ENCODE measurements at regions not wholly inside any gene's neighbourhood (a gene's known extent, or its start where the extent isn't known, plus 50 kb on each side); places are given as distances from the start of the nearest gene placed in this dataset.

- no peak for ATAC-seq
- CTCF ChIA-PET, result no interaction called here
- no peaks in the 10 kb centered on the region for H3K36me3 ChIP-seq (ENCODE audit: control insufficient read depth in 2 of 3, insufficient read depth in 3 of 3, low read length in 3 of 3)
- no peaks in the 10 kb centered on the region for H3K9me3 ChIP-seq (ENCODE audit: control insufficient read depth in 2 of 3, low read length in 3 of 3)
- H3K4me1 Mint-ChIP-seq, result no peaks in the 10 kb centered on the region
- peaks cover 0 to 7% (median 4%) of the 10 kb centered on the region in 5 donors for H3K27me3 Mint-ChIP-seq
- no peaks in the 10 kb centered on the region for H3K36me3 Mint-ChIP-seq
- peaks cover 0 to 3% (median 0%) of the 10 kb centered on the region in 11 donors for H3K9me3 Mint-ChIP-seq
- DNase-seq, result no peak
- H3K27ac ChIP-seq (ENCODE audit: low read depth, low read length), result no peak overlapping the region
- no peaks in the 10 kb centered on the region for H3K27me3 ChIP-seq (ENCODE audit: control insufficient read depth in 2 of 2, insufficient read depth in 2 of 2, low read length in 2 of 2)
- no peaks in the 10 kb centered on the region for H3K4me1 ChIP-seq (ENCODE audit: control insufficient read depth in 2 of 2, insufficient read depth in 2 of 2, low read length in 2 of 2)
- H3K27ac Mint-ChIP-seq, result no peak overlapping the region
- no peak overlapping the region for H3K4me3 Mint-ChIP-seq
- intact Hi-C loops (cut with micrococcal nuclease), result loop anchor here in 1 of 2 donors (1.0 kb wide), 1 partner anchor 1013 kb away; no protein-coding TSS in a partner anchor
- POLR2A ChIA-PET, result no interaction called here
- no peak overlapping the region for H3K4me3 ChIP-seq (ENCODE audit: low read length)
These were observed 122.5 kb upstream of the RND3 start for GRCh38 chr2:150609831-150610582.

- H3K4me1 Mint-ChIP-seq, result no peaks in the 10 kb centered on the region
These were observed 120.9 kb upstream of the RND3 start for GRCh38 chr2:150608341-150608740.

GRCh38 chr2:150607390-150607811 is 119.9 kb upstream of the RND3 start:
- H3K9me3 ChIP-seq (ENCODE audit: control insufficient read depth in 2 of 3, low read length in 3 of 3), result no peaks in the 10 kb centered on the region
- POLR2A ChIA-PET, result no interaction called here
- ATAC-seq (no peak), DNase-seq (no peak)
- intact Hi-C loops (cut with micrococcal nuclease), result no loop called here
- H3K4me1 ChIP-seq (ENCODE audit: control insufficient read depth in 2 of 2, insufficient read depth in 2 of 2, low read length in 2 of 2), result no peaks in the 10 kb centered on the region
- no peaks in the 10 kb centered on the region for H3K27me3 ChIP-seq (ENCODE audit: control insufficient read depth in 2 of 2, insufficient read depth in 2 of 2, low read length in 2 of 2)
- H3K27me3 Mint-ChIP-seq, result peaks cover 0 to 4% (median under 1%) of the 10 kb centered on the region in 5 donors
- H3K27ac ChIP-seq (ENCODE audit: low read depth, low read length), result no peak overlapping the region
- CTCF ChIA-PET, result no interaction called here
- H3K27ac Mint-ChIP-seq, result no peak overlapping the region
- H3K4me3 Mint-ChIP-seq, result no peak overlapping the region
- peaks cover 0 to 3% (median 0%) of the 10 kb centered on the region in 11 donors for H3K9me3 Mint-ChIP-seq
- H3K36me3 Mint-ChIP-seq, result no peaks in the 10 kb centered on the region
- H3K36me3 ChIP-seq (ENCODE audit: control insufficient read depth in 2 of 3, insufficient read depth in 3 of 3, low read length in 3 of 3), result no peaks in the 10 kb centered on the region
- H3K4me1 Mint-ChIP-seq, result no peaks in the 10 kb centered on the region
- no peak overlapping the region for H3K4me3 ChIP-seq (ENCODE audit: low read length)

More at GRCh38 chr2:150608341-150608740, 120.9 kb upstream of the RND3 start:
- POLR2A ChIA-PET, result no interaction called here
- no peak for ATAC-seq
- no peak overlapping the region for H3K4me3 Mint-ChIP-seq
- H3K27me3 Mint-ChIP-seq, result peaks cover 0 to 11% (median 4%) of the 10 kb centered on the region in 5 donors
- CTCF ChIA-PET, result no interaction called here
- Histone ChIP-seq H3K9me3 (ENCODE audit: control insufficient read depth in 2 of 3, low read length in 3 of 3) (no peaks in the 10 kb centered on the region), H3K27me3 (ENCODE audit: control insufficient read depth in 2 of 2, insufficient read depth in 2 of 2, low read length in 2 of 2) (no peaks in the 10 kb centered on the region), H3K36me3 (ENCODE audit: control insufficient read depth in 2 of 3, insufficient read depth in 3 of 3, low read length in 3 of 3) (no peaks in the 10 kb centered on the region), H3K27ac (ENCODE audit: low read depth, low read length) (no peak overlapping the region), H3K4me1 (ENCODE audit: control insufficient read depth in 2 of 2, insufficient read depth in 2 of 2, low read length in 2 of 2) (no peaks in the 10 kb centered on the region), H3K4me3 (ENCODE audit: low read length) (no peak overlapping the region)
- intact Hi-C loops (cut with micrococcal nuclease), result no loop called here
- no peak for DNase-seq
- no peaks in the 10 kb centered on the region for H3K36me3 Mint-ChIP-seq
- no peak overlapping the region for H3K27ac Mint-ChIP-seq
- H3K9me3 Mint-ChIP-seq, result peaks cover 0 to 3% (median 0%) of the 10 kb centered on the region in 11 donors

GRCh38 chr2:150606380-150607060 is 119.1 kb upstream of the RND3 start:
- Histone ChIP-seq H3K27me3 (ENCODE audit: control insufficient read depth in 2 of 2, insufficient read depth in 2 of 2, low read length in 2 of 2) (no peaks in the 10 kb centered on the region), H3K27ac (ENCODE audit: low read depth, low read length) (no peak overlapping the region), H3K36me3 (ENCODE audit: control insufficient read depth in 2 of 3, insufficient read depth in 3 of 3, low read length in 3 of 3) (no peaks in the 10 kb centered on the region), H3K4me3 (ENCODE audit: low read length) (no peak overlapping the region), H3K4me1 (ENCODE audit: control insufficient read depth in 2 of 2, insufficient read depth in 2 of 2, low read length in 2 of 2) (no peaks in the 10 kb centered on the region), H3K9me3 (ENCODE audit: control insufficient read depth in 2 of 3, low read length in 3 of 3) (no peaks in the 10 kb centered on the region)
- Mint-ChIP-seq H3K36me3 (no peaks in the 10 kb centered on the region), H3K27ac (no peak overlapping the region), H3K27me3 (peaks cover 0 to 4% (median 0%) of the 10 kb centered on the region in 5 donors), H3K4me1 (no peaks in the 10 kb centered on the region), H3K4me3 (no peak overlapping the region), H3K9me3 (peaks cover 0 to 3% (median 0%) of the 10 kb centered on the region in 11 donors)
- no peak for DNase-seq
- ChIA-PET CTCF (no interaction called here), POLR2A (no interaction called here)
- intact Hi-C loops (cut with micrococcal nuclease), result no loop called here
- ATAC-seq, result no peak

GRCh38 chr2:150605664-150606063 is 118.2 kb upstream of the RND3 start:
- H3K27me3 Mint-ChIP-seq, result peaks cover 0 to 4% (median 0%) of the 10 kb centered on the region in 5 donors
- Histone ChIP-seq H3K4me1 (ENCODE audit: control insufficient read depth in 2 of 2, insufficient read depth in 2 of 2, low read length in 2 of 2) (no peaks in the 10 kb centered on the region), H3K27me3 (ENCODE audit: control insufficient read depth in 2 of 2, insufficient read depth in 2 of 2, low read length in 2 of 2) (no peaks in the 10 kb centered on the region), H3K4me3 (ENCODE audit: low read length) (no peak overlapping the region), H3K27ac (ENCODE audit: low read depth, low read length) (no peak overlapping the region), H3K36me3 (ENCODE audit: control insufficient read depth in 2 of 3, insufficient read depth in 3 of 3, low read length in 3 of 3) (no peaks in the 10 kb centered on the region), H3K9me3 (ENCODE audit: control insufficient read depth in 2 of 3, low read length in 3 of 3) (no peaks in the 10 kb centered on the region)
- intact Hi-C loops (cut with micrococcal nuclease), result no loop called here
- ChIA-PET POLR2A (no interaction called here), CTCF (interaction anchor here (0.6 kb wide), 1 partner anchor 194 kb away, joined by 3 read pairs; no protein-coding TSS in a partner anchor)
- H3K9me3 Mint-ChIP-seq, result peaks cover 0 to 3% (median 0%) of the 10 kb centered on the region in 11 donors
- H3K4me1 Mint-ChIP-seq, result no peaks in the 10 kb centered on the region
- DNase-seq (no peak), ATAC-seq (no peak)
- no peak overlapping the region for H3K27ac Mint-ChIP-seq
- H3K36me3 Mint-ChIP-seq, result no peaks in the 10 kb centered on the region
- H3K4me3 Mint-ChIP-seq, result no peak overlapping the region

GRCh38 chr2:150601280-150602038 is 114.0 kb upstream of the RND3 start:
- Mint-ChIP-seq H3K36me3 (no peaks in the 10 kb centered on the region), H3K4me3 (no peak overlapping the region), H3K4me1 (no peaks in the 10 kb centered on the region), H3K27me3 (peaks cover 0 to 7% (median 0%) of the 10 kb centered on the region in 5 donors), H3K27ac (no peak overlapping the region), H3K9me3 (peaks cover 0 to 2% (median 0%) of the 10 kb centered on the region in 11 donors)
- Histone ChIP-seq H3K9me3 (ENCODE audit: control insufficient read depth in 2 of 3, low read length in 3 of 3) (no peaks in the 10 kb centered on the region), H3K36me3 (ENCODE audit: control insufficient read depth in 2 of 3, insufficient read depth in 3 of 3, low read length in 3 of 3) (no peaks in the 10 kb centered on the region), H3K4me1 (ENCODE audit: control insufficient read depth in 2 of 2, insufficient read depth in 2 of 2, low read length in 2 of 2) (no peaks in the 10 kb centered on the region), H3K27me3 (ENCODE audit: control insufficient read depth in 2 of 2, insufficient read depth in 2 of 2, low read length in 2 of 2) (no peaks in the 10 kb centered on the region), H3K27ac (ENCODE audit: low read depth, low read length) (no peak overlapping the region), H3K4me3 (ENCODE audit: low read length) (no peak overlapping the region)
- DNase-seq (no peak), ATAC-seq (no peak)
- POLR2A ChIA-PET, result no interaction called here
- intact Hi-C loops (cut with micrococcal nuclease), result no loop called here
- CTCF ChIA-PET, result interaction anchor here (0.6 kb wide), 1 partner anchor 37 kb away, joined by 3 read pairs; no protein-coding TSS in a partner anchor

Data from naive thymus-derived CD4-positive, alpha-beta T cell (primary cell).